ENCODE measurements at regions not wholly inside any gene's neighbourhood (a gene's known extent, or its start where the extent isn't known, plus 50 kb on each side); places are given as distances from the start of the nearest gene placed in this dataset.

DNA sequence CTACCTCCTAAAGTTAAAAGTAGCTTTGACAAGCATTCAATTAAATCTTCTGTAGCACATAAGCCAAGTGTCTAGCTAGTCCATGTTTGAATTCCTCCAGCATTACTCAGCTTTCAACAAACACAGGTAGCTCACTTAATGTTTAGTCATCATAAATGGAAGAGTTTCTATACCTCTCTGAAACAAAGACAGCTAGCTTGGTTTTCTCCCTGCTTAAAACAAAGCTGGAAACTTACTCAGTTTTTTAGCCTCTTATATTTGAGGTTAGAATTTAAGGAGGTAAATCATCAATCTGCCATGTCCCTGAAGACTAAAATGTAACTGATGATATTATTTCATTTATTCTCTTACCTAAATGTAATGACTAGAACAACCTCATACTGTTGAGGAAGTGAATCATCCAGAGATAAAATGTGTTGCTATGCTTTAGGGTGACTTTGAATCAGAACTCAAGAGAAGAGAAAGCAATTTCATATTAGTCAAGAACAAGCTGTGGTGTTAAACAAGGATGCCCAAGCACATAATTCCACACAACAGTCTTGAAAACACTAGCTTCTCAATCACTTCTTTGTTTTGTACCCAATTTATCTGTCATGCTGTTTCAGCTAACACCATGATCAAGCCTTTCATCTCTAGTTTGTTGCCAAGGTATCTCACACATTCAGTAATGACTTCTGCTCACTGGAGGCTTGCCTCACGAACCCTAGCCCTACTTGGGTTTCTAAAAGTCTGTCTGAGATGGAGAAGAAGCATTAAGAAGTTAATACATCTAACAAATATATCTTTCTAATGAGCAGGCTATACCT, 251.9 kb downstream of the EPM2A start:
- DNase-seq: no peak
- in situ Hi-C loops (cut with MboI; ENCODE audit: low pct_unique_long_range_greater_than_20kb, low sequenced_read_pairs): no loop called here

DNA sequence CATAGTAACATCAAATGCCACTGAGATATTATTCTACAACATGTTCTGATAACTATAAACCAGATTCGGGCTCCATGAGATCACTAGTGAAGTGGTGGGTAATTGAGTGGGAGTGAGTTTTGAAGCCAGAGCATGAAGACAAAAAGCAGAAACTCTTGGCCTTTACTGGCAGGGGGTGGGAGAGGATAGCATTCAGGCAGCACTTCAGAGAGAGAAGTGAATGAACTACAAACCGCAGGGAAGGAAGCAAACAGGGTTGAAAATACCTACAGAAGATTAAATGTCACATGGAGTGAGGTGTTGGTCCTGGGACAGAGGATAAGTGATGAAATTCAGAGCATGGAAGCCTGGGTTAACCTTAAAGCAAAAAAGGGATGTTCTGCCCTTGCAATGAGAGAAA, 250.0 kb downstream of the EPM2A start:
- in situ Hi-C loops (cut with MboI; ENCODE audit: low pct_unique_long_range_greater_than_20kb, low sequenced_read_pairs): no loop called here
- peak; percentile 24 for DNase-seq

DNA sequence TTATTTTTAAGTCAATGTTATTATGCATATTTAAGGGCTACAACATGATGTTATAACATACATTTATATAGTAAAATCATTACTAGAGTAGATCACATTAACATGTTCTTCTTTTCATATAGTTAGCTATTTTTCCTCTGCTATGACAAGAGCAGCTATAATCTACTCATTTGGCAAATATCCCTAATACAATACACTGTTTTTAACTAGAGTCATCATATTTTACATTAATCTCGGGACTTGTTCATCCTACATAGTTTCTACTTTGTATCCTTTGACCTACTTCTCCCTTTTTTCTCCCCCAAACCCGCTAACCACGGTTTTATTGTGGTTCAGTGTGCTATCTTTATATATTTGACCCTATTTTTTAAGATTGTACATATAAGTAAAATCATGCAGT, 249.0 kb downstream of the EPM2A start:
- no peak for DNase-seq
- in situ Hi-C loops (cut with MboI; ENCODE audit: low pct_unique_long_range_greater_than_20kb, low sequenced_read_pairs): no loop called here

DNA sequence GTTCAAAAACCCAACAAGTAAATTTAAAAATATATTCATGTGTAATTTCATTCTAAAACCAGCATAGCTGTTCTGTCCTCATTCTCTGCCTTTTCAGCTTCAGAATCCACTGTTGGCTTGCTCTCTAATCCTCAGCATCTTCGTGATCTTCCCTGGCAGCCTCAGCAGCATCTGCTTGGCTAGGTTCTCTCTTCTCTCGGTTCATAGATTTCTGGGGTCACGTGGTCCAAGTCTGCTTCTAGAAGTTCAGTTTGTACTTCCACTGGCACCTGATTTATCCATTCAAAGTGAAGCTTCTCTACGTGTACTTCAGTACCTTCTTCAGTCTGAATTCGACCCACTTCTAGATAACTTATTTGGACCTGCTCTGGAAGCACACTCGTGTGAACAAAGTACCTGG, 245.7 kb downstream of the EPM2A start:
- DNase-seq: no peak
- in situ Hi-C loops (cut with MboI; ENCODE audit: low pct_unique_long_range_greater_than_20kb, low sequenced_read_pairs): no loop called here

DNA sequence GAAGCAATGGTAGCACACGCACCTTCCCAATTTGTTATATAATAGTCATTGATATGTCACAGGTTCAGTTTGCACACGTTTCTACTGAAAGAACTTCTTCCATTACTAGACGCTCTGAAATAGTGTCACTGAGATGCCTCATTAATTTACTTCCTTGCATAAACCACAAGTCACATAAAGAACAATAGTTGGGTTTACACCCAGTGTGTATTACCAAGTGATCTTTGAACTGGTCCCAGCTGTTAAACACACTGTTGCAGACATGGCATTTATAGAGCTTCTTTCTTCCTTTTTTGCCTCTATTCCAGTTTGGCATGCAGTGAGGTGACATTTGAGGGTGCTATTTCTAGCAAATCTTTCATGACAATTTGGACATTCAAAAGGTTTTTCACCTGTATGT, 245.3 kb downstream of the EPM2A start:
- no peak for DNase-seq
- in situ Hi-C loops (cut with MboI; ENCODE audit: low pct_unique_long_range_greater_than_20kb, low sequenced_read_pairs): no loop called here

DNA sequence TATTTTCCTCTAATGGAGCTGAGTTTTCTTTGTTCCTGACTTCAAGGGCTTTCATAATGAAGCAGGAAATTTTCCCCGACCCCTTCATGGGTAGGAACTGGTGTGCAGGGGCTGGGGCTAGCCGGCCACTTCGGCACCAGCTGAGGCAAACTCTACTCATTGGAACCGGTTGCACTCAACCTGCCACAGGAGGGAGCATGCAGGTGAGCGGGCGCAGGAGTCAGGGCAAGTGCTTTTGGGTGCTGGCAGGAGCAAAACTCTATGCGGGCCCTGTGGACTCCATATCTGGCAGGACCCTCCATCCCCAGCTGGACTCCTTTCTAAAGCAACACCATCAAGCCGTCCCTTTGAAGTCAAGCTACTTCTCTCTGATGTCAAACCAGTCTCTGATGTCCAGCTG, 244.2 kb downstream of the EPM2A start:
- in situ Hi-C loops (cut with MboI; ENCODE audit: low pct_unique_long_range_greater_than_20kb, low sequenced_read_pairs): no loop called here
- DNase-seq: no peak

DNA sequence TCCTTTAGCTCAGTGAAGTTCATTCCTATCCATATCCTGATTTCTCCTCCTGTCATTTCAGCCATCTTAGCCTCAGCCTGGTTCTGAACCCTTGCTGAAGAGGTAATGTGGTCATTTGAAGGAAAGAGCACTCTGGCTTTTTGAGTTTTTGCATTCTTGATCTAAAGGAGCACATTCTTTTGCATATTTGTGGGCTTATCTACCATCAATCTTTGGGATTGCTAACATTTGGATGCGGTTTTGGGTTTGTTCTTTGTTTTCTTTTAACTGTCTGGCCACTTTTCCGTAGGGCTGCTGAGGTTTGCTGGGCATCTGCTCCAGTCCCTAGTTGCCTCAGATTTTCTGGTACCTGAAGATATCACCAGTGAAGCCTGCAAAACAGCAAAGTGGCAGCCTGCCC, 238.3 kb downstream of the EPM2A start:
- in situ Hi-C loops (cut with MboI; ENCODE audit: low pct_unique_long_range_greater_than_20kb, low sequenced_read_pairs): no loop called here
- no peak for DNase-seq

DNA sequence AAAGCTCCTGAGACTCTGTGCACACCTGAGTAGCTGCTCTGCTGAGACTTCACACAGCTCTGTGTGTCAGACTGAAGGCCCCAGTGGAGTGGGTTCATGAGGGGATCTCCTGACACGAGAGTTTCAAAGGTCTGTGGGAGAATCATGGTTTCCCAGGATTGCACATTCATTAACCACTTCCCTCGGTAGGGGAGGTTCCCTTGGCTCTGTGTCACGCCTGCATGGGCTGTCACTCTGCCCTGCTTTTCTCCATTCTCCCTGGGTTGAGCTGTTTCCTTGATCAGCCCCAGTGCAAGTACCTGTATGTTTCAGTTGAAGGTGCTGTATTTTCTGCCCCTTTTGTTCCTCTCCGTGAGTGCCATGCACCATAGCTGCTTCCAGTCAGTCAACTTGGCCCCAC, 236.9 kb downstream of the EPM2A start:
- in situ Hi-C loops (cut with MboI; ENCODE audit: low pct_unique_long_range_greater_than_20kb, low sequenced_read_pairs): no loop called here
- DNase-seq: no peak

DNA sequence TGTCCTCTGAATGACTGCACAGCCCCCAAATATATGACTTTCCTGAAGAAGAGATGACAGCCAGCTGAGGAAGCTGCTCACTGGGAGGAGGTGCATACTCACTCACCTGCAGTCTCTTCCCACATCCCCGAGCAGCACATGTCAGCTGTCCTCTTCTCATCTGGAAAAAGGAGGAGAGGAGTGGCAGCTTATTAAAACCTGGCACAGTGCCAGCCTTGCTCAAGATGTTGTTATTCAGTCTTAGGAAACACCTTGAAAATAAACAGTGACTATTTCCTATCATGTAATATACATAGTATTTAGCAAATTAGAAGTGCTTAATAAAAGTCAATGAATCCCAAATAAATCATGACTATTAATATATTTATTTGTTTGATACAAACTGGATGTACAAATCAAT, 232.9 kb downstream of the EPM2A start:
- in situ Hi-C loops (cut with MboI; ENCODE audit: low pct_unique_long_range_greater_than_20kb, low sequenced_read_pairs): no loop called here
- DNase-seq: no peak

DNA sequence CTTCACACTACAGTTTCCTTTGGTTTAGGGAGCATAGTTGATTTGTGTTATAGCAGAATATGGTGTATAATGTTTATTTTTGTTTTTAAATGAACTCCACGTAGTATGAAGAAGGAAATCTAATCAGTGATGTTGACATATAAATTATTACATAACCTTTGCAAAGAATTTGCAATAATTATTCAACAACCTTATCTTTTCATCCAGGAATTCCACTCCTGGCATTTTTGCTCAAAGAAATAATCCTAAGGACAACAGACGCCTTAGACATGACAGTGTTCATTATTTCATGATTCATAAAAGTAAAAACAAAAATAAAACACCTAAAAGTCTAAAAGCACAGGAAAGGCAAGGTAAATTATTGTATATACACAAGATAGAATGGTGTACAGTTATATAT, 229.2 kb downstream of the EPM2A start:
- in situ Hi-C loops (cut with MboI; ENCODE audit: low pct_unique_long_range_greater_than_20kb, low sequenced_read_pairs): no loop called here
- DNase-seq: no peak

DNA sequence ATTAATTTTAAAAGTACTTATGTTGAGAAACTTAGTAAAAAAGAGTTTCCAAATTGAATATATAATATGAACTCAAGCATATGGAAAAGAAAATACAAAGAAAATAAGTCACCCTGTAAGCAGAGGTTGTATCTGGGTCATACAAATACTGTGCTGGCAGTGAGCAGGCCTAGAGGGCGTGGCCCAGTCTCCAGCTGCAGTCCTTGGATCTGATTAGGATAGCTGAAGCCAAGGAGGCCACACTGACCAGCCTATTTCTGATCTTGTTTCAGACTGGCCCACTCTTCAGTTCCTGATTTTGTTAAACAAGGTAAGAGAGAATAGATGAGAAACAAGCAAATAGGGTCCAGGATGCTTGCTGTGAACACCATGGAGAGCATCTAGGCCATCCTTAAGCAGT, 228.8 kb downstream of the EPM2A start:
- in situ Hi-C loops (cut with MboI; ENCODE audit: low pct_unique_long_range_greater_than_20kb, low sequenced_read_pairs): no loop called here
- DNase-seq: no peak

DNA sequence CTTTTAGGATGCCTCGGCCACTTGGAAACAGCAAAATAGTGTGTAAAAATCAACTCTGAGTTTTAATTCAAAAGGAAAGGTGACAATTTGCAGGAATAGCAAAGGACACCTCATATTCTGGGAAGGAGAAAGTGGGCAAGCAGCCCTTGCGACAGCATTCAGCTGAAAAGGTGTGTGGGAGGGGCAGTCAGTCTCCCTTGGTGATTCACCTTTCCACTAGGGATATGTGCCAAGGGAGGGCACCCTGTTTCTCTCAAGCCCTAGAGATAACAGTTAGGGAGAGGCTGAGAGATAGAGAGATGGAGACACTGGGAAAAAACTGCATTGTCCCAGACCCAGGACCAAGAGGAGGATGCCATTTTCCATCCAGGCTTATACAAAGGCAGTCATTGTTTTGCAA, 228.1 kb downstream of the EPM2A start:
- no peak for DNase-seq
- in situ Hi-C loops (cut with MboI; ENCODE audit: low pct_unique_long_range_greater_than_20kb, low sequenced_read_pairs): no loop called here

DNA sequence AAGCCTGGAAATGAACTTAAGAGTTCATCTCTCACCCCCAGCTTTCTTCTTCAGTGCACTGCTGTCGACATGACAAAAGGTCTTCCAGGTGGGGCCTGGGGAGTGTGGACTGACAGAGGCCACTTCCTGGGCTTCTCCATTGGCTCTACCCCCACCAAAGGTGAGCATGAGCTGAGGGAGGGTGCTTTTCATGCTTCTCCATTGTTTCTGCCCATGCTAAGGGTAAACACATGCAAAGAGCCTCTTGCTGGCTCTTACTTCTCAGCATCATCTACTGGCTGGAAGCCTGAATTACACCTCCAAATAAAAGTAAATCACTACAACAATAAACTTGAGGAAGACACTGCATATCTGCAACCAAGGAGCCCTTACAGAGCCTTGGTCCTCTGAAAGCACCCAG, 227.2 kb downstream of the EPM2A start:
- in situ Hi-C loops (cut with MboI; ENCODE audit: low pct_unique_long_range_greater_than_20kb, low sequenced_read_pairs): no loop called here
- peak; percentile 9 for DNase-seq

DNA sequence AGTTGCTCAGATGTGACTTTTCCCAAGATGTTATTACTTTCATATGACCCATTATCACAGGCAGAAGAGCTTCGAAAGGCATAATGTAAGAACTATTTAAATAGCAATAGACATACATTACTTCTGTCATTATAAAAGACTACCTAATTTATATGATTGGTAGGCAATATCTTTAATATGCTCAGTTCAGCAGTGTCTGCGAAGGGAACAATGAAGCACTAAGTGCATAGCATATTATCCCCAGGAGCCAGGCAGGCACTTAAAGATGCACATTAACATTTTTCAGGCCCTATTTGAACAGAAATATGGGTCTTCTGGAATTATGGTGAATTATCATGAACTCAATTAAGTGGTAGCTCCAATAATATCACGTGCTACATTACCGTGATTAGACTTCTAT, 217.8 kb downstream of the EPM2A start:
- in situ Hi-C loops (cut with MboI; ENCODE audit: low pct_unique_long_range_greater_than_20kb, low sequenced_read_pairs): no loop called here
- DNase-seq: no peak

DNA sequence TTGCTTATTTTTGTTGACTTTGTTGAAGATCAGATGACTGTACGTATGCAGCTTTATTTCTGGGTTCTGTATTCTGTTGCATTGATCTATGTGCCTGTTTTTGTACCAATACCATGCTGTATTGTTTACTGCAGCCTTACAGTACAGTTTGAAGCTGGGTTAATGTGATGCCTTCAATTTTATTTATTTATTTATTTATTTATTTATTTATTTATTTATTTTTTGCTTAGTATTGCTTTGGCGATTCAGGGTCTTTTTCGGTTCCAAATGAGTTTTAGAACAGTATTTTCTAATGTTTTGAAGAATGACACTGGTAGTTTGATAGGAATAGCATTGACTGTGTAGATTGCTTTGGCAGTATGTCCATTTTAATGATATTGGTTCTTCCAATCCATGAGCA, 210.3 kb downstream of the EPM2A start:
- DNase-seq: no peak
- in situ Hi-C loops (cut with MboI; ENCODE audit: low pct_unique_long_range_greater_than_20kb, low sequenced_read_pairs): no loop called here

DNA sequence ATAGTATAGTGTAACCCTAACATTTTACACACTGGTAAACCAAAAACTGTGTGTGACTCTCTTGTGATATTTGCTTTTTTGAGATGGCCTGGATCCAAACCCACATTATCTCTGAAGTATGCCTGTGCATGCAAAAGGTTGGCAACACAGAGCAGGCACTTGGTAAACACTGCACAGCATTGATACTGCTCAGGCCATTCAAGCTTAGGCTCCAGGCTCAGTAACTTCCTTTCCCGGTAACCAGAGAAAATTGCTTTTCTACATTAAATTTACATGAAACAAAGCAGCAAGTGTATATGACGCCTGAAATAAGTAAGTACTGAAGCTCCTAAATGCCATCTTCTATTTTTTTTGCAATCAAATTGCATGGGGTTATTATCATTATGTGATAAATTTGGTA, 205.7 kb downstream of the EPM2A start:
- in situ Hi-C loops (cut with MboI; ENCODE audit: low pct_unique_long_range_greater_than_20kb, low sequenced_read_pairs): no loop called here

DNA sequence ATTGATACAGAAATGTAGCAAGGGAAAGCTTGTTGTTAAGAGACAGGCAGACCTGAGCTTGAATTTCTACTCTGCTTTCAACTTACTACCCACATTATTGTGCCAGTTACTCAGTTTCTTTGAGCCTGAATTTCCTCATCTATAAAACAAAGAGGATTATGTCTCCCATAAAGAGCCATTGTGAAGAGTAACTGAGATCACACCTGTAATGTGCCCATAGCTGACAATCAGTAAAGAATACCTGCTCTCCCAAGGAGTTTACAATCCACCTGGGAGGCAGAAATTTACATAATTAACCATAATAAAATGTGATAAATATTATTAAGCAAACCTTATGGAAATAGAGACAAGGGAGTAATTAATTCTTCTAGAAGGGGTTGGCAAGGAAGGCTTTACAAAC, 204.9 kb downstream of the EPM2A start:
- no peak for DNase-seq
- in situ Hi-C loops (cut with MboI; ENCODE audit: low pct_unique_long_range_greater_than_20kb, low sequenced_read_pairs): no loop called here

More for the DNA sequence above, 205.7 kb downstream of the EPM2A start:
- DNase-seq: no peak

DNA sequence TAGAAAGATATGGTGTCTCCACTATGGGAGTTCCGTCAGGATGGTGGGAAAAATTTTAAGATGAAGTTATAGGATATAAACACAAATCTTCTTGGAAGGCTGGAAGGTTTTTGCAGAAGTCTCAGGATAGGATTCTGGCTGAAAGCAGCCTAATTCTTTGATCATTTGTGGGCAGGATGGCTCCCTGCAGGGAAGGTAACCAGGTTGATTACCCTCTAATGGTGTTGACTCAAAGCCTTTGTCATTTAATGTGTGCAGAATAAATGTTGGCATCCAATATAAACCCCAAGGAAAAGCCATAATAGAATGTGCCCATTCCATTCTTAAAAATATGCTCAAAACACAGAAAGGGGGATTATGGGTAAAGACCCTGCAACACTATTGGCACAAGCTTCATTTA, 204.3 kb downstream of the EPM2A start:
- in situ Hi-C loops (cut with MboI; ENCODE audit: low pct_unique_long_range_greater_than_20kb, low sequenced_read_pairs): no loop called here
- DNase-seq: no peak

DNA sequence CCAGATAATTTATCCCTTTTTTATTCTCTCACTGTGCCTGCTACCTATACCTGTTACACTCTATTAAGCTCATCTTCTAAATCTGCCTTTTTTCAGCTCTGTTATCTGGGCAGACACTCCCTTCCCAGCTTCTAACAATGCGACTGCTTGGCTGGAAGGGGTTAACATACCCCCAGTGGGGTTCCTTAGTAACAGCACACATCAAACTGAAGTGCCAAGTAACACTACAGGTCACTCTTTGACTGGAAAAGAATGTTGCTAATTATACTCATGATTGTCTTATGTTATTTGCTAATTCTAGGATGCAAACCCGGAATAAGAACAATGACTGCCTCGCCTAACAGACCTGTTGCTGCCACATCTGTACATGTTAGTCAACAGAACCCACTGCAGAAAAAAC, 203.5 kb downstream of the EPM2A start:
- in situ Hi-C loops (cut with MboI; ENCODE audit: low pct_unique_long_range_greater_than_20kb, low sequenced_read_pairs): no loop called here
- no peak for DNase-seq

DNA sequence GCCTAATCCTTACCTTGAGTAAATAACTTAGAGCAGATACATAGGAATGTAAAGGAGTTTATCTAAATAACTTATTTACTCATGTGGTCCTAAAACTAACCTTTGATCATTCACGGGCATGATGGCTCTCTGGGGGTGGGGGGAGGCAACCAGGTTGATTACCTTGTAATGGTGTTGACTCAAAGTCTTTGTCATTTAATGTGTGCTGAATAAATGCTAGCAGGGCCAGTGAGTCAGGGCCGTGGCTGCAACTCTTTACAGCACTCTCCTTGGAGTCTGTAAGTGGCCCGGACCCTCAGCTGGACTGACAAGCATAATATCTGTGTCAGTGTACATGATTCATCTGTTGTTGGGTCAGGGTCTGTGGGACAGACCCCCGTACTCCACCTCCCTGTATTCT, 203.0 kb downstream of the EPM2A start:
- in situ Hi-C loops (cut with MboI; ENCODE audit: low pct_unique_long_range_greater_than_20kb, low sequenced_read_pairs): no loop called here
- no peak for DNase-seq

DNA sequence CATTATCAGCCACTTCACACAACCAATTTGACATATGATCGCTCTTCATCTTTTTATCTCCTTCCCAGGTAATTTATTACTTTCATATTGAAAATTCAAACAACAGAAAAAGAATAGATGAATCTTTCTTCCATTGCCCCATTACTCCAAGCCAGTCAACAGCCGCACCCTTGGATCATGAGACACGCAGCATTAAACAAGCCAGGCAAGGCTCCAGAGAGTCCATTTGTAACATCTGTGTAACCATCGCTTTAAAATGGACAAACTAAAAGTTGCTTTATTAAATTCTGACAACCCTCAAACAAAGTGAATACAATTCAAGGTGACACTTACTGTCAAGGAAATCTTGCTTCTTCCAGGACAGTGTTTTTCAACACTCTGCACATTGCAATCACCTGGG, 200.3 kb downstream of the EPM2A start:
- DNase-seq: no peak

DNA sequence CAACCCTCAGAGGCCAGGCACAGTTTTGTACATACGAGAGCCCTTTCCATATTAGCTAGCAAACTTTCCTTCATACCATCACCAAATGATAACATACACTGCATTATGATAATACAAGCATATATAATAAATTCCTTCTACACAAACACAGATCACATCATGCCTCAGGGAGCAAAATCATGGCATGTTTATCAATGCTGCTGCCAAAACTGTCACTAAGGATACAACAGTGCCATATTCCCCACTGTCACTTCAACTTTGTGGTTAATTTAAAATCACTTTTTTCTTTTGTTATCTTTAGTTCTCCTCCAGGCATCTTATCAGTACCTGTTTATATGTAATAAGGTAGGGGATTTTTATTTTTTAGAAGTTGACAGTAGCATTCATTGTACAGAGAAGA, 196.3 kb downstream of the EPM2A start:
- in situ Hi-C loops (cut with MboI; ENCODE audit: low pct_unique_long_range_greater_than_20kb, low sequenced_read_pairs): no loop called here
- no peak for DNase-seq

More for the DNA sequence above, 200.3 kb downstream of the EPM2A start:
- in situ Hi-C loops (cut with MboI; ENCODE audit: low pct_unique_long_range_greater_than_20kb, low sequenced_read_pairs): no loop called here
